Keratinocyte (primary cell): ENCODE measurements at regions not wholly inside any gene's neighbourhood (a gene's known extent, or its start where the extent isn't known, plus 50 kb on each side); places are given as distances from the start of the nearest gene placed in this dataset.
A peak's percentile ranks its signal among the peaks of the same experiment; 100 is the strongest.
"Not testable (repeated sequence)": the region's sequence is repeated elsewhere in the genome, so short reads cannot be mapped to it uniquely, and the experiment has no call there.

Experiments used
- DNase-seq: peaks from one replicate; pipeline ENCODE4 v3.0.0-alpha.2; 2011; ENCODE audit warnings: low read depth, missing footprints, low spot score
- FAIRE-seq: peaks from 2 replicates; lab custom pipeline; 2011; peaks lifted over from hg19 to GRCh38; lab: Jason Lieb, UNC
- H2AFZ ChIP-seq: 2 replicates; pipeline ENCODE4 v1.6.0; 2012; ENCODE audit warnings: low read length, control low read depth, inconsistent platforms; ENCODE audit not compliant: control insufficient read depth
- H3K27ac ChIP-seq: 2 replicates; pipeline ENCODE4 v1.5.1; 2011; ENCODE audit warnings: low read length; ENCODE audit not compliant: control insufficient read depth, insufficient read depth
- H3K27me3 ChIP-seq: 3 replicates; pipeline ENCODE4 v1.6.0; 2011; ENCODE audit warnings: low read length; ENCODE audit not compliant: control insufficient read depth, insufficient read depth; ENCODE audit errors: extremely low read depth
- H3K36me3 ChIP-seq, 2 experiments: 2 replicates in 1 of 2; 3 replicates in 1 of 2; pipeline ENCODE4 v1.5.1; 2011; ENCODE audit warnings: low read length in 2 of 2, mild to moderate bottlenecking in 1 of 2; ENCODE audit not compliant: control insufficient read depth in 2 of 2, insufficient read depth in 2 of 2; ENCODE audit errors: extremely low read depth in 1 of 2
- H3K4me1 ChIP-seq: 3 replicates; pipeline ENCODE4 v1.5.1; 2011; ENCODE audit warnings: low read length; ENCODE audit not compliant: control insufficient read depth, insufficient read depth; ENCODE audit errors: extremely low read depth
- H3K4me2 ChIP-seq: 3 replicates; pipeline ENCODE4 v1.6.0; 2011; ENCODE audit warnings: low read depth, low read length; ENCODE audit not compliant: control insufficient read depth, insufficient read depth; ENCODE audit errors: extremely low read depth
- H3K4me3 ChIP-seq, 3 experiments: fragments of 200-600 bp in 1 of 3; sonication (generic) in 1 of 3; 2 replicates in 2 of 3; 3 replicates in 1 of 3; pipeline ENCODE4 v1.5.1; 2011 to 2016; ENCODE audit warnings: low read length in 3 of 3, mild to moderate bottlenecking in 3 of 3, control low read depth in 2 of 3, inconsistent platforms in 1 of 3, low read depth in 1 of 3, mixed read lengths in 1 of 3, mixed run types in 1 of 3, moderate library complexity in 1 of 3; ENCODE audit not compliant: control insufficient read depth in 2 of 3, insufficient read depth in 2 of 3; ENCODE audit errors: extremely low read depth in 1 of 3
- H3K79me2 ChIP-seq: 2 replicates; pipeline ENCODE4 v1.6.0; 2012; ENCODE audit warnings: low read length; ENCODE audit not compliant: control insufficient read depth, insufficient read depth
- H3K9ac ChIP-seq: 3 replicates; pipeline ENCODE4 v1.6.0; 2011; ENCODE audit warnings: low read length; ENCODE audit not compliant: control insufficient read depth, insufficient read depth; ENCODE audit errors: extremely low read depth
- H3K9me1 ChIP-seq: 3 replicates; pipeline ENCODE4 v1.6.0; 2011; ENCODE audit warnings: low read length; ENCODE audit not compliant: control insufficient read depth, insufficient read depth; ENCODE audit errors: extremely low read depth
- H3K9me3 ChIP-seq: 2 replicates; pipeline ENCODE4 v1.5.1; 2012; ENCODE audit warnings: low read depth, low read length; ENCODE audit not compliant: control insufficient read depth
- H4K20me1 ChIP-seq: 3 replicates; pipeline ENCODE4 v1.6.0; 2011; ENCODE audit warnings: low read length; ENCODE audit not compliant: control insufficient read depth, insufficient read depth; ENCODE audit errors: extremely low read depth
- EZH2 ChIP-seq: IDR thresholded peaks from one replicate; pipeline ENCODE4 v1.6.1; 2012; ENCODE audit warnings: inconsistent platforms, mild to moderate bottlenecking, low read length, moderate library complexity
- dilution Hi-C: fragments of 300-500 bp; cut with MboI; formaldehyde crosslinking; loops from one replicate; pipeline ENCODE4 v1.7.0; 2020; ENCODE audit warnings: low sequenced_read_pairs; ENCODE audit not compliant: extremely low pct_ligation_motif_present
- TF ChIP-seq, protein P1 (sequence below), 3 experiments: IDR thresholded peaks in 1 of 3; conservative IDR thresholded peaks in 1 of 3; optimal IDR thresholded peaks in 1 of 3; 2 replicates in 2 of 3; 3 replicates in 1 of 3; pipeline versions ENCODE3 to v1.5.1; 2011; ENCODE audit warnings: low read length in 3 of 3, mild to moderate bottlenecking in 3 of 3, moderate library complexity in 2 of 3, control low read depth in 1 of 3, inconsistent platforms in 1 of 3; ENCODE audit not compliant: insufficient read depth in 2 of 3; ENCODE audit errors: extremely low read depth in 1 of 3

DNA sequence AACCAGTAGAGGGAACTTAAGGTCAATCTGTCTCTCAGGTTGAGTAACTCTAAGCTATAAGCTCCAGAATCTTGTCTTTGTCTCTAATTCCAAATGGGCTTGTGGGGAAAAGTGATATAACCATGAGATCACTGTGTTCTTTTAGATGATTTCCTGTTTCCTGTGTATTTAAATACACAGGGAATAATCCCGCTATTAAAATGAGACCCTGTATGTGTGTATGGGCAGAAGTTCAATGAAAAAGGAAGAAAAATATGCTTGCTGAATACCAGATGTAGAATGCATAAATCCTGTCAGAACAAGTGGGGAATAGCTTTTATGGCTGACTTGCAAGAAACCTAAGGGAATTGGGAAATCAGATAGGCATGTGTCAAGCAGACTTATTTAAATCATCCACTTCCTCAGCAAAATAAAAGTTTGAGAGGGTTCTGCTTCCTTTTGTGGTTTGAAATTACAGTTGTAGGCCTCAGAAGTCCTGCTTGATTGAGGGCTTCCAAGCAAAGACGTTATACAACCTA, 164.7 kb upstream of the PDE7B start:
- Histone ChIP-seq H3K9ac (no peak overlapping the region), H3K9me1 (no peaks in the 10 kb centered on the region), H3K9me3 (no peaks in the 10 kb centered on the region), H2AFZ (peak overlapping the region; percentile 63), H3K27me3 (no peaks in the 10 kb centered on the region), H3K79me2 (no peaks in the 10 kb centered on the region), H3K4me2 (no peak overlapping the region), H3K27ac (no peak overlapping the region), H4K20me1 (no peaks in the 10 kb centered on the region), H3K36me3 (no peaks in the 10 kb centered on the region), H3K4me1 (peaks cover 11% of the 10 kb centered on the region), H3K4me3 (no peak overlapping the region)
- dilution Hi-C loops, result no loop called here
- peak; percentile 67 for FAIRE-seq
- no peak for DNase-seq
- no peak for TF ChIP-seq EZH2
- TF ChIP-seq, protein P1, sequence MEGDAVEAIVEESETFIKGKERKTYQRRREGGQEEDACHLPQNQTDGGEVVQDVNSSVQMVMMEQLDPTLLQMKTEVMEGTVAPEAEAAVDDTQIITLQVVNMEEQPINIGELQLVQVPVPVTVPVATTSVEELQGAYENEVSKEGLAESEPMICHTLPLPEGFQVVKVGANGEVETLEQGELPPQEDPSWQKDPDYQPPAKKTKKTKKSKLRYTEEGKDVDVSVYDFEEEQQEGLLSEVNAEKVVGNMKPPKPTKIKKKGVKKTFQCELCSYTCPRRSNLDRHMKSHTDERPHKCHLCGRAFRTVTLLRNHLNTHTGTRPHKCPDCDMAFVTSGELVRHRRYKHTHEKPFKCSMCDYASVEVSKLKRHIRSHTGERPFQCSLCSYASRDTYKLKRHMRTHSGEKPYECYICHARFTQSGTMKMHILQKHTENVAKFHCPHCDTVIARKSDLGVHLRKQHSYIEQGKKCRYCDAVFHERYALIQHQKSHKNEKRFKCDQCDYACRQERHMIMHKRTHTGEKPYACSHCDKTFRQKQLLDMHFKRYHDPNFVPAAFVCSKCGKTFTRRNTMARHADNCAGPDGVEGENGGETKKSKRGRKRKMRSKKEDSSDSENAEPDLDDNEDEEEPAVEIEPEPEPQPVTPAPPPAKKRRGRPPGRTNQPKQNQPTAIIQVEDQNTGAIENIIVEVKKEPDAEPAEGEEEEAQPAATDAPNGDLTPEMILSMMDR (optimal IDR thresholded peaks at IDR 0.05 in 1 of 3, IDR thresholded peaks at IDR 0.05 in 1 of 3, conservative IDR thresholded peaks at IDR 0.05 in 1 of 3; ENCODE audit: extremely low read depth in 1 of 3, insufficient read depth in 2 of 3, low read length in 3 of 3), result no peak

DNA sequence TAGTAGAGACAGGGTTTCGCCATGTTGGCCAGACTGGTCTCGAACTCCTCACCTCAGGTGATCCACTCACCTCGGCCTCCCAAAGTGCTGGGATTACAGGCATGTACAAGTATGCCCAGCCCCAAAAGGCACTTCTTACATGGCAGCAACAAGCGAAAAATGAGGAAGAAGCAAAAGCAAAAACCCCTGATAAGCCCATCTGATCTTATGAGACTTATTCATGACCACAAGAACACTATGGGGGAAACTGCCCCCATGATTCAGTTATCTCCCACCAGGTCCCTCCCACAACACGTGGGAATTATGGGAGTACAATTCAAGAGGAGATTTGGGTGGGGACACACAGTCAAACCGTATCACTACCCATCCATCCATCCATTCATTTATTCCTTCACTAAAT, 163.0 kb upstream of the PDE7B start:
- H3K27ac ChIP-seq, H2AFZ ChIP-seq, H4K20me1 ChIP-seq, H3K9me1 ChIP-seq, H3K79me2 ChIP-seq, H3K4me2 ChIP-seq, H3K27me3 ChIP-seq, H3K36me3 ChIP-seq, DNase-seq, FAIRE-seq, dilution Hi-C loops, H3K9me3 ChIP-seq, H3K4me3 ChIP-seq, H3K9ac ChIP-seq: not testable (repeated sequence)
- H3K4me1 ChIP-seq, result peaks cover 11% of the 10 kb centered on the region

DNA sequence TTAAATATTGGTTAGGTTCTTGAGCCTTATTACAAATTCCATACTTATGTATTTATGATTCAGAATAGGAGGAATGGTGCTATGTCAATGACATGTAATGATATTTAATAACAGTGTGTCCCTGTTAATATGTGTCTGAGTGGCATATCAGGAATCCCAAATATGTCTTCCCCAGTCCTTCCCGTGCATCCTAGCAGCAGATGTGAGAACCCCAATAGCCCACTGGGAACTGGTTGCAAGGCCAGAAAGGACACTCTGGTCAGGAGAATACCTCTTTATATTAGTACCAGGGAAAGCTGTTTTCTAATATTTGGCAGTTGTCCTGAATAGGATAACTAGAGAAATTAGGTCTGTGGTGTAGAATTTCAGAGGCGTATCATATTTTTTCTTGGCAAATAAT, 159.1 kb upstream of the PDE7B start:
- DNase-seq (no peak), FAIRE-seq (no peak)
- Histone ChIP-seq H3K36me3 (no peaks in the 10 kb centered on the region), H4K20me1 (no peaks in the 10 kb centered on the region), H3K4me1 (no peaks in the 10 kb centered on the region), H3K9me3 (no peaks in the 10 kb centered on the region), H3K9me1 (no peaks in the 10 kb centered on the region), H3K79me2 (no peaks in the 10 kb centered on the region), H2AFZ (no peak overlapping the region), H3K4me2 (no peak overlapping the region), H3K27me3 (no peaks in the 10 kb centered on the region), H3K9ac (no peak overlapping the region), H3K27ac (no peak overlapping the region), H3K4me3 (no peak overlapping the region)
- dilution Hi-C loops, result no loop called here
- TF ChIP-seq EZH2, result no peak
- TF ChIP-seq, protein P1 (optimal IDR thresholded peaks at IDR 0.05 in 1 of 3, IDR thresholded peaks at IDR 0.05 in 1 of 3, conservative IDR thresholded peaks at IDR 0.05 in 1 of 3; ENCODE audit: extremely low read depth in 1 of 3, insufficient read depth in 2 of 3, low read length in 3 of 3), result no peak
